ENCODE measurements at regions not wholly inside any gene's neighbourhood (a gene's known extent, or its start where the extent isn't known, plus 50 kb on each side); places are given as distances from the start of the nearest gene placed in this dataset.

GRCh38 chr2:145841973-145842372 is 1322.1 kb upstream of the ZEB2 start:
- no peak for DNase-seq

DNA sequence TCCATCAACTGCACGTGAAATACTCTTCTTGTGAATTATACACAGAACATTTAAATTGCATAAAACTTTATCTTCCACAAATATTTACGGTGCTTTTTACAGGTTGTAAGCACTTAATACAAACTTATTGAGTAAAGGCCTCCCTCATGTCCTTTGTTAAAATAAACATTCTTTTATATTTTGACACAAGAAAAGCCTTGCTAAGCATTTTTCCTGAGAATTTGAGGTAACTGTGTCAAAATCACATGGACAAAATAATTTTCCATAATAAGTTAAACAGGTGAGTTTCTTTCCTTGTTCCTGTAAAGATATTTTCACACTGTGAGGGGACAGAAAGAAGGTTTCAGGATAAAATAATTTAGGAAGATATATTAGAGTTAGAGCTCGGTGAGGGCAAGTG is 1317.1 kb upstream of the ZEB2 start:
- DNase-seq = no peak

GRCh38 chr2:145835665-145836064 is 1315.7 kb upstream of the ZEB2 start:
- DNase-seq = no peak

DNA sequence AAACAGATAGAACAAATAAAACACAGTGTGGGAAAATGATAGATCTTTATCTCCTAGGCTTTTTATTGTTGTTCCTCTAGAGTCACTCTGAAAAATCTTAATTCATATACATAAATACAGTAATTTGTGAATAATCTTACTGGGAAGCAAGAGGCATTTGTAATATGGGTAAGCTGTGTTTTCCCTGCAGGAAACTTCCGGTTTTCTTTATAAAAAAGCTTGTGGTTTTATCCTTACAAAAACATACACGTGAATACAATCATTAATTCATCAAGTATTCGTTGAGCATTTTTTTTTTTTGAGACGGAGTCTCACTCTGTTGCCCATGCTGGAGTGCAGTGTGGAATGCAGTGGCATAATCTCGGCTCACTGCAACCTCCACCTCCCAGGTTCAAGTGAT is 1312.8 kb upstream of the ZEB2 start:
- no peak for DNase-seq

DNA sequence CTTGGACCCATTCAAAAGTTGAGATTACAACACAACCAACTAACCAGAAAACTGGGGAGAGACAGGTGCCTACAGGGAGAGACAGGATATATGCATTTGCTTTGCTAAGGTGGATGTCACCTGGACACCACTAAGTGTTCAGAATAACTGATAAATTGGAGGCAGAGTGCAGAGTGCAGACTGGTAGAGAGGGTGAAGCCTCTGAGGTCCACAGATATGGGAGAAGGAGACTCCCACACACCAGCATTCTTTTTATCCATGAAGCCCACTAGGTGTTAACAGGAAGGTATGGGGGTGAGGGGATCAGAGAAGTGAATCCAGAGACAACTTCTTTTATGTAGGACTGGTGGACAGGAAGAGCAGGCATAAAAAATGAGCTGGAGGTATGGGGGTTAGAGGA is 1310.0 kb upstream of the ZEB2 start:
- no peak for DNase-seq

DNA sequence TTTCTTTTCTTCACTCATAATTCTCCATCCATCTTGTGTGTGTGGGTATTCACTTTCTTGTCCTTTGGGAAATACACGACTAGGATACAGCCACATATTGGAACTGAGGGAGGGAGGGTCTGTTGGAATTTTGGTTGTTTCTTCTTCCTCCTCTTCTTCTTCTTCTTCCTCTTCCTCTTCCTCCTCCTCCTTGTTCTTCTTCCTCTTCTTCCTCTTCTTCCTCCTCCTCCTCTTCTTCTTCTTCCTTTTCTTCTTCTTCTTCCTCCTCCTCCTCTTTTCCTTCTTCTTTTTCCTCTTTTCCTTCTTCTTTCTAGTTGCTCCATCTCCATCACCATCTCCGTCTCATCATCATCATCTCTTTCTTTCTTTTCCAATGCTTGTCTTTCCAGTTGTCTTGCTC is 1307.3 kb upstream of the ZEB2 start:
- DNase-seq = no peak

DNA sequence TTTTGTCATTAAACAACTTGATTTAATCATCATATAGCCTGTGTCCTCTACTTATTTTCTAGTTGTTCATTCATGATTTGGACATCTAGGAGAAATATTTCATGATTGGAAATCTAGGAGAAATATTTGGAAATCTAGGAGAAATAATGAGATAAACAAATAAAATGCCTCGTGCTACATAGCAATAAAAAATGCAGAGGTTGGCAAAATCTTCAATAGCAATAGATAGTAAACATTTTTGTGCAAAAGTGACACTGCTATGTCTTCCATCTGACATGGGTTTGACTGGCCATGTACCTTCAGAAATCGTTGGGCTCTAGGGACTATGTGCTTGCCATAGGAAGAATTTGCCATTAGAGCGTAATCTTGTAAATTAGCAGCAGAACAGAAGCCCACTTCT is 1304.5 kb upstream of the ZEB2 start:
- no peak for DNase-seq

DNA sequence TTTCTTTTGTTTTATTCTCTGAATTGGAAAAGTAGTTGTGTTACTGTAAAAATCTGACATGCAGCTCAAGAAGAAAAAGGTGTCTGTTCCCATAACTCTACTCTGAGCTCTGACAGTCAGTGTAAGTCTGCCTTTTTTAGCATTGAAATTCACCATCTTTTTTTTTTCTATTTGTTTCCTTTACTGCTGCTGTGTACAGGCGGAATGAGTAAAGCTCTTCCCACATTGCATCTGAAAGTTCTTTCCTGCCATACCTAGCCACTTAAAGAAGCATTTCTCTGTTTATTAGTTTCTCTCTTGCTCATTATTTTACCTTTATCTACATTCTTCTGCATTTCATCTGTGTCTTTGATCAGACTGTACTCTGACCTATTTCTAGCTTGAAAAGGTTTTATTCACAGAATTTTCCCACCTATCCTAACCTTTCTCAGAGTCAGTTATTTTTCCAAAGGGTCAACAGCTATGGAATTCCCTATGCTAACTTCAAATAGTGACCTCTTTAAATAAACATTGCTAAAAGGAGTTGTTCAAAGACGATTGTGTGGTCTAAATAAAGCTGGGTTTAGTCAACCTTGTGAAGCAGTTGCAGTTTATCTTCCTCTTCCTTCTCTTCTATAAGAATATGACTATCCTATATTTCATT is 1303.1 kb upstream of the ZEB2 start:
- DNase-seq = no peak

GRCh38 chr2:145820651-145821050 is 1300.7 kb upstream of the ZEB2 start:
- DNase-seq = no peak

DNA sequence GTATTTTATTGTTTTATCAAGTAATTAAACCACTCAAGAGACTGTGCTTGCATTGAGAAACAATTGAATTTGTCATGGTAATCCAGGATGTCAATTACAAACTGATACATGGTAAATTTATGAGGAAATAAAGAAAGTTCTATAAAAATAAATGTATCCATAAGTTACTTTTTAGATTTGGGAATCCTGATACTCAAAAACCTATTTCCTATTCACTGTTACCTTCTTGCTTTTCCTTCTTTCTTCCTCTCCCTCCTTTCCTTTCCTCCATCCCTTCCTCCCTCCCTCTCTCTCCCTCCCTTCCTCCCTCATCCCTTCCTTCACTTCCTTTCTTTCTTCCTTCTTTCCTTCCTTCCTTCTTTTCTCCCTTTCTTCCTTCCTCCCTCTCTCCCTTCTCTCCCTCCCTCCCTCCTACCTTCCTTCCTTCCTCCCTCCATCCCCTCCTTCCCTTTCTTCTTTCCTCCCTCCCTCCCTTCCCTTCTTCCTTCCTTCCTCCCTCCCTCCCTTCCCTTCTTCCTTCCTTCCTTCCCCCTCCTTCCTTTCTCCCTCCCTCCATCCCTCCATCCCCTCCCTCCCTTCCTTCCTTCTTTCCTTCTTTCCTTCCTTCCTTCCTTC is 1299.1 kb upstream of the ZEB2 start:
- no peak for DNase-seq

DNA sequence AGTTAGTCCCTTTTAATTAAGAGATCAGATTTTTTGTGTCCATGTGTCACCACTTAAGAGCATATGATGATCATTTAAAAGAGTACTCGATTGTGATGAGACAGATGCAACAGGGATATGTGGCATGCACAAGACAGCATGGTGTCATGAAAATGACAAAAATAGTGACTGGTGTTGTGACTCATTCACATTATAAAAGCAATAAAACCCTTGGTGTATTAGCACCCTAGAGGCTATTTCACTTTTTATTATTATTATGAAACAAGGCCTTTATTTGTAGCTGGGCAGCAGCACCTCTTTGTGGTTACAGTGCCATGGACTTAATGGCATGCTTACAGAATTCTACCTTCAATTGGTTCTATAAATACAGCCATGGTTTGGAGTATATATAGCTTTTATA is 1296.0 kb upstream of the ZEB2 start:
- no peak for DNase-seq

DNA sequence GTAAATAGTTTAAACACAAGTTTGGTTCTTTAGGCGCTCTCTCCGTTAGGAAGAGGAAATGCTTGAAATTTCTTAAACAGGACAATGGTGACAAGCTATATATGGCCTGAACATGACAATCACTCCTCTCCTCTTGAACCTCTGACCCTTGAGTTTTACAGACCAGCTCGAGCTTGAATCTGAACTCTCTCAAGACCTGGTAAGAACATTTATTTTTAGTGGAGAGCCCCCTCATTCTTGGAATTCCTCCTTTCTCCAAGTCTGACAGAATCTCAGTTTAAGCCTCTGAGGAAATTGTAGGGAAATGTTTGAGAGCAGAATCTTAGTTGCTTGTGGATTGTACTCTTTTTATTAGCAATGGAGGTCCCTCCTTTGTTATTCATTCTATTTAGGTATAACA is 1293.6 kb upstream of the ZEB2 start:
- DNase-seq = no peak

GRCh38 chr2:145812165-145812554 is 1292.2 kb upstream of the ZEB2 start:
- DNase-seq = no peak

DNA sequence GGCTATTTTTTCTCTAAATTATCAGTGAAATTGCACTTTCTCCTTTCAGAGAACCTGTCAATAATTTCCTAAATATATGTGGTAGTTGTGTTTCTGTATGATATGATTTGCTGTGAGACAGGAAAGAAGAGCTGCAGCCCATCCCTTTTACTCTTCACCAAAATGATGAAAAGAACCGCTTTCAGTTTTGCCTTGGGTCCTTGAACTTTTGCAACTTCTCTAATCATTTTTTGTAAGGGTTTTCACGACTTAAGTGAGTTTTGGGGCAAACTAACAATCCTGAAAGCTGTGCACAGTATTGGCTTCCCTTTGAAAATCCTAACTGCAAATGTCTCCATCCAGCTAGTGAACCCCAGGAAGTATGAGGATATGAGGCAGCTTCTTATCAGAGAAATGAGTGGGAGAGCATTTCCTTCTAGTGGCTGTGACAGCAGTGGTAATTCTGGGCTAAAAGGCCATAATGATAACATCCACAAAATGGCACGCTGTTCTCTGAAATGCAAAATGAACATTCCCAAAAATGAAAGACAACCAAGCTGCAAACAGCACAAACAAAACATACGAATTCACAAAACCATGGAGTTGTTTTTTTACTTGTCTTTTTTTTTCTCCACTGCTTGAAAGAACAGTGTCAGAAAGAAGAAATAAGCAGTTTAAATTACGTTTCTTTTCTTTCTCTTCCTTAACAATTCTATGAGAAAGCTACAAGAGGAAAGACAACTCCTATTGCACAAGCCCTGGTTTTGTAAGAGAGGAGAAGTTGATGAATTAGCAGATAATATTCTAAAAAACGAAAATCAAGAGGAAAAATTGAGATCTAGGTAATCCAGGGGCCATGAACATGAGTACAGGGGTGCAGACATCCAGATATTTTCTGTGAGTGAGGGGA is 1291.6 kb upstream of the ZEB2 start:
- DNase-seq = no peak

DNA sequence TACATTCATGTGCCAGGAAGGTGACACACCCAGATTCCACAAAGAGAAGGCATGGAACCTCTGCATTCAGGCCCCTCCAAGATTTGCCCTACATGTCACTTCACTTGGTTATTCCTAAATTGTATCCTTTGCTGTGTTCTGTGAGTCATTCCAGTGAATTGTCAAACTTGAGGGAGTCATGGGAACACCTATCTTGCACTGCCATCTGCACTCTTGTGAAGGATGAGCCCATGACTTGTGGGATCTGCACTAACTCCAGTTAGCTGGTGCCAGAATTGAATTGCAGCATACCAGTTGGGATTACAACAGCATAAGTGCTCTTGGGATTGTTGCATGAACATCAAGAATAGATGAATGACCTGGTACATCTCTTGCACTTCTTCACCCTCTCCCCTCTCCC is 1288.0 kb upstream of the ZEB2 start:
- no peak for DNase-seq

DNA sequence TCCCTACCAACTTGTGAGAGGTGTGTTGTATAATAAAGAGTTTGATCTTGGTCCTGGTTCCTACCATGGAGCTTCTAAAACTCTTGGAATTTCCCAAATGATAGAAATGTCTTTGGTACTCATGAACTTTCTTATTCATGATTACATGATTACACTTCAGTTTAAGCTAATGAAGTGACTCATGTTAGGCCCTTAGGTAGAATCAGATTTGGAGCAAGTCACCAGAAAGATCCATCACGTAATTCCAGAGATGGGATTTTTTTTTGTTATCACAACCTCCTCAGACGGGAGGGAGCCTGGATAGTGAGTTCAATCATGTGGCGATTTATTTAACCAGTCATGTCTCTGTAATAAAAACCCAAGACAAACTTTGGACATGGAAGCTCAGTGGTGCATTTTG is 1287.6 kb upstream of the ZEB2 start:
- DNase-seq = no peak

GRCh38 chr2:145806546-145806945 is 1286.6 kb upstream of the ZEB2 start:
- peak; percentile 23 for DNase-seq

- DNase-seq = no peak
These were observed 1282.2 kb upstream of the ZEB2 start for GRCh38 chr2:145802133-145802532.

DNA sequence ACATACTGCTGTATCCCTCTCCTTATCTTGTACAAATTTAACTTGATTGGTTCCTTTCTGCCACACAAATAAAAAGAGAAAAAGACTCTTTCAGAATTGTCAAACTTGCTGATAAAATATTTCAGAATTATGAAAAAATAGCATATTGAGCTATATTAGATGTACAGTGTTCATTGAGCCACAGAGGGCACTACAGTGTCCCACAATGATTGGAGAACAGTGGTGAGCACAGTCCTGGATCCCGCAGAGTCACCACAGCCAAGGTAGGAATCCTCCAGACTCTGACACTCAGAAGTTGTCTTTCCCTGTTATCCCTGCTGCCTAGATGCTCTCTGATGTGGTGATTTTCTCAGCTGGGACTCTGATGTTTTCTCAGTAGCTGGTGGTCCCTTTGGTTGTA is 1281.3 kb upstream of the ZEB2 start:
- no peak for DNase-seq

DNA sequence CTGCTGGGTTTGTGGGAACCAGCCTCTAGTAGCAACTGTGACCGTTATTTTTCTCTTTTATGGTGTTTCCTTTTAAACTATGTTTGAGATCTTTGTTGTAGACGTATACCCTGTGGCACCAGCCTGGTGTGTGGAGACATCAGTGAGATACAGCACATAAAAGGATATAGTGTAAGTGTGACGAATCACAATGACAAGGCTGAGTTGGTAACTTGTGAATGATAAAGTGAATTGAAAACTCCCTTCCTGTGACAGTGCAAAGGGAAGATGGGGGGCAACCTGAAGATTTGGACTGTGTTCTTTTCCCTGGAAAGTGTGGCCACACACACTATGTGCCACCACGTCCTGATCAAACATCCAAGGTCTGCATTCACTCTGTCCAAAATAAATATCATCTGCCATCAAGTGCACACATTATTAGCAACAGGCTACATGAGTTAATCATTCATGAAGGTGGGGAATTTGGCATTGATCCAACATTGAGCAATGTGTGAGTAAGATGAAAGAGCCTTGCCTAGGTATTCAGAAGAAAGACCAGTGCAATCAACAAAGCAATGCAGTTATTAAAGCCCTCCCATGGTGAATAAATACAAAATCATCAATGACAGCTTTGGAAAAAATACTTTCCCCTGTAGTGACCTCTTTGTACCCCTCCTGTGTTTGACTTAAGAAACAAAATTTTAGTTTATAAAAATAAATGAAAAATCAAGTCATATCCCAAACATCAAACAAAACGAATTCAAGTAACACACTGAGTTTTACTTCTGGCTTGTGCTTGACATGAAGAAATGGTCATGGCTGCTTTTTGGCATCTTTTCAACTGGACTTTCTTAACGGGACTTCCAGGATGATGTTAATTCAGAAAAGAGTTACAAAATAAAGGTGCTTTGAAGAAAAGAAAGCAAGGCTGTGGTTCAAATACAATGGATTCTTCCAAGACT is 1280.5 kb upstream of the ZEB2 start:
- DNase-seq = peak; percentile 29

DNA sequence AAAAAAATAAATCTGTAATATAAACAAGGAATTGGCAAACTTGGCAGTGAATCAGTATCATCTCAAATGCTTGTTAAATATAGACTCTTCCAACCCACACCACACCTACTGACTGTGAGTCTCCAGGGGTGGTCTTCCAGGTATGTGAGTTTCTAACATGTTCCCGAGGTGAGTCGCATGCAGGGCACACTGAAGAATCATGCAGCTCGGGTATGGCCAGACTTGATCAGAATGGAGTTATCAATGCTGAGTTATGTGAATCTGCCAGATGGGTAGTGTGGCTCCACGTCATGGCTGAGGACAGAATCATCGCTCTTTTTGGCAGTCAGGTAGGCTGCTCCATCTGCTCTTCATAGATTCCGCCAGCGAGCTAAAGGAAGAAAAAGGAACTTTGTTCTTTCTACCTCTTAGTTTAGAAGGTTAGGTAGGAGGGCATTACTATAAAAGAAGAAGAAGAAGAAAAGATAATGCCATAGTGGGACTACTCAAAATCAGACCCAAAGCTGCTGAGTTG is 1279.7 kb upstream of the ZEB2 start:
- DNase-seq = no peak

DNA sequence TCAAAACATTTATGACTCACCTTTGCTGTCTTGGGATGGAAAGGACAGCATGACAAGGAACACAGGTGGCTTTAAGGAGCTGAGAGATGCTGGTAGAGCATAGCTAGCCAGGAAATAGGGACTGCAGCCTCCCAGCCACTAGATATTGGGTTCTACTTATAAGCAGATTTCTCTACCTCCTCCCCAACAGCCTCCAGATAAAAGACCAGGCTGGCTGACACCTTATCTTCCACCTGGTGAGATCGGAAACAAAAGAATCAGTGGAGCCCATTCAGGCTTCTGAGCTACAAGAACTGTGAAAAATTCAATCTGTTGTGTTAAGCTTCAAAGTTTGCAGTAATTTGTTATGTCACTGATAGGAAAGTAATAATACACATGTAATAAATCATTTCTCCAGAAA is 1278.5 kb upstream of the ZEB2 start:
- no peak for DNase-seq

DNA sequence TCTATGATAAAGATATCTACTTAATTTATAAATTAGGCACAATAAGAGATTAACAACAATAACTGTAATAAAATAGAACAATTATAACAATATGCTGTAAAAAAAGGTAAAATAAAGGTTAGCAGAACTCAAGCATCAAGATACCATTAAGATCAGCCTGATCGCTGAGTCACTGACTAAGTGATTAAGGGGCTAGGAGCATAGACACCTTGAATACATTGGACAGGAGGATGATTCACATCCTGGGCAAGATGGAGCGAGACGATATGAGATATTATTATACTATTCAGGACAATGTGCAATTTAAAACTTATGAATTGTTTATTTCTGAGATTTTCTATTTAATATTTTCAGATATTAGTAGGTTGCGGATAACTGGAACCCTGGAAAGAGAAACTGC is 1277.8 kb upstream of the ZEB2 start:
- no peak for DNase-seq

Measured in NCI-H82 (cell line).